HG02852 (cell line): ENCODE measurements at regions not wholly inside any gene's neighbourhood (a gene's known extent, or its start where the extent isn't known, plus 50 kb on each side); places are given as distances from the start of the nearest gene placed in this dataset.

Experiments
- ATAC-seq: cut with Tn5 transposase; IDR thresholded peaks from one replicate; pipeline ENCODE4 v1.9.1; 2021; ENCODE audit warnings: mild to moderate bottlenecking, moderate library complexity; ENCODE audit not compliant: unreplicated experiment

DNA sequence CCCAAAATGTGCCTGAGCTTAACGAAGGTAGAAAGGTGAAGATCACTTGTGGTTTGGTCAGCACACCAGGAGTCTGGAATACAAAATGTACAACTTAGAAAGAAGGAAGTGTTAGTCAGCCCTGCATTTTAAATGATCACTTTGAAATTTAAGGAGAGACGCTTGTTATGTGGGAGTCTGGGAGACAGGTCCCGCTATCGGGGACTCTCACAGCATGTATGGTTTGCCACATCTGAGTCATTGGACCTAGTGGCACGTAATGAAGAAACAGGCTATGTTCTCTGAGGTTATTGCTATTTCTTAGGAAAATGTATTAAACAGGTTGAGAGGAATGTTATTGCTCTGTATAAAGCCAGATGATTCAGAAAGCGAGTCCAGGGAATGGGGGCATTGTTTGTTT is 2362.5 kb upstream of the WWC1 start:
- ATAC-seq: no peak

DNA sequence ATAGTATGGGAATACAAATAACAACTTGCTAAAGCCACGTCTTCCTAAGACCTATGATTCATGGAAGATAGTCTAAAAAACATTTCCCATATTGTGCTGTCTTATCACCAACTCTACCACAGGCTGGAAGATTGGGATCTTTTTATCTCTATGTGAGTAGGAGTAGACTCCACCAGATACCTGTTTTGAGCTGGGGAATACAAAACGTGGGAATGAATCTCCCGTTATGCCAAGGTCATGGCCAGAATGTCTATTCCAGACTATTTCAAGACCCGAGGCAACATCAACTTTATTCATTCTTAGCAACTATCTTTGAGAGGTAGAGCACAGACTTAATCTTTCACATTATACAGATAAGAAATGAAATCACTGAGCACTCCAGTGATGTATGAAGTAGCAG is 2350.9 kb upstream of the WWC1 start:
- no peak for ATAC-seq

DNA sequence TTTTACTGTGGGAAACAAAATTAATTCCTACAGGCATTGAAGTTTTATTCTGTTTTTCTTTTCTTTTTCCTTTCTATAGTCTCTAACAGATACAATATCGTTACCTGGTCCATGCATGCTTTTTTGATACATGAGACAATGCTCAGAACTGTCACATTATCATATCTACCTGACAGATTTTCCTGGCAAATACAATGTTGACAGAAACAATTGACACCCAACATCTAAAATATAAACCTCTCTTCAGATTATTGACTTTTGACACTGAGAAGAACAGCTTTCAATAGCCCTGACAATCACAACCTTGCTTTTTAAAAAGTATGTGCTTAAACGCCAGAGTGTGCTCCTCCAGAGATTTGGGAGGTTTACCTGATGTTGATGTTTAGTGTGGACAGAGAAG is 2334.6 kb upstream of the WWC1 start:
- ATAC-seq: no peak

DNA sequence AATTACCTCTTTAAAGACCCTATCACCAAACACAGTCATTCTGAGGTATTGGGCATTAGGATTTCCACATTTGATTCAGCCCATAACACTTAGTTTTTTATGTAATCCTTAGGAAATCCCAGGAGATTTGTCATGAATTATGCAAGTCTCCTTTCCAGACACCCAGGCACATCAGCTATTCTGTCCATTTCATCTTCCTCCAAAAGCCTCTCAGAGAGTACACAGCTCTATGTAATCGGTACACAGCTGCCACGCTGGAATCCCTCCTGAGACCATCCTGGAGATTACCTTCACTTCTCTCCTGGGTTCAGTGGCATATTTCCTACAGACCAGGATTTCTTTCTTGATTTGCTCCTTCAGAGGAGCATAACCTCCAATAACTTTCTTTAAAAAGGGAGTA is 2309.8 kb upstream of the WWC1 start:
- ATAC-seq: no peak

DNA sequence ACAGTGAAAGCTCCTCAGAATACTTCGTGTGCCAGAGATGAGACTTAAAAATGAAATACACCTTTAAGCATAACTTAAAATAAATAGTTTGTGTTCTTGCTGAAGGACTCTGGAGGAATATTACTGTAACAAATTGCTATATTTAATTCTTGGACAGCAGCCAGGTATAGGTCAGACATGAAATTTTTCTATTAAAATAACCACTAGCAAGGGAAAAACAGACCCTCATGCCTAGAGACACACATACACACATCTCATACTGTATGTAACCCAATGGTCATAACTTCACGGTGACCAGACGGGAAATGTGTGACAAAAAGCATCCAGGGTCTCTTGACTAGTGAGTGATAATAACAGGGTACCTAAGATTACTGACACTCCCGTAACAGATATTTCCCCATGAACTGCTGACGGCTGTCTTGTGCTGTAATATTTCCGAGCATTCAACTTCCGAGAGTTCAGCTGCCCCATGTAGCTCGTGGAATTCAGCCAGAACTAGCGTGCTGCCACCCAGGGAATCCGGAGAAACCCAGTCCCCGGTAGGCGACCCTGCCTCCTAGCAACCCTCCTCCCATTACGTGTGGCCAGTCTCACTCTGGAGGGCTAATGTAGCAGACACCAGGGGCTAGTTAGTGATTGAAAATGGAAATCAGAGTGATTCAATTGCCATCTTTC is 2295.1 kb upstream of the WWC1 start:
- no peak for ATAC-seq

DNA sequence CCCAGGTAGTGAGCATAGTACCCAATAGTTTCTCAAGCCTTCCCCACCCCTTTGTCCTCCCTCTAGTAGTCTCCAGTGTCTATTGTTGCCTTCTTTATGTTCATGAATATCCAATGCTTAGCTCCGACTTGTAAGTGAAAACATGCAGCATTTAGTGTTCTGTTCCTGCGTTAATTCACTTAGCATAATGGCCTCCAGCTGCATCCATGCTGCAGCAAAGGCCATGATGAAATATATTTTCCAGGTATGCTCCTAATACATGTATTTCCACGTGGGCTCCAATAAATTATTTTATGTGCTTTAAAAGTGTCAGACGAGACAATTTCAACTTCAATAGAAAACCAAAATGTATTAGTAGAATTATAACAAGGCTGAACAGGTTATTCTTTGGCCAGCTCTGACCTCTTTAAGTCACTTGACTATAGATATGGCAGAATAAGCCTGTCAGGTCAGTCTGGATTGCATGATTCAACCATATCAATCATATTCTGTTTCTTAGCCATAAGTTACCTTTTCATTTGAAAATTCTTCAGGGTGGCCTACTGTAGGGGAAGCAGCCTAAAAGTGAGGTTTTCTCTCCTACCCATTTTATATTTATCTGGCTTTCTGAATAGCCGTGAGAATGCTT is 2291.6 kb upstream of the WWC1 start:
- no peak for ATAC-seq

DNA sequence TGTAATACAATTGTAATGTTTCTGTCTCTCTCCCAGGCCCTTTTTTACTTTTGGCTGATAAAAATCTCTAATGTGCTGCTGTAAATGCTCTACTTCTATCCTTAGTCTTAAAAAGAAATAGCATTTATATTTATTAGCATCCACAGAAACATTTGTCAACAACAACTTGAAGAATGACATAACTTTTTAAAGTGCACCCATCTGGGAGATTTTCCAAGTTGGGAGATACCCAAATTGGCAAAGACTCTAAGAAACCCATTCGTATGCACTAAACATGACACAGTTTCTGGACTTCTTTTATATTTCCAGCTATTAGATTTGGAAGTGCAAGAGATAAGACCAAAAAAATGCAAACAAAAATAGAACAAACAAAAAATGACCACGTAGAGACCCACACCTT is 2287.4 kb upstream of the WWC1 start:
- no peak for ATAC-seq

DNA sequence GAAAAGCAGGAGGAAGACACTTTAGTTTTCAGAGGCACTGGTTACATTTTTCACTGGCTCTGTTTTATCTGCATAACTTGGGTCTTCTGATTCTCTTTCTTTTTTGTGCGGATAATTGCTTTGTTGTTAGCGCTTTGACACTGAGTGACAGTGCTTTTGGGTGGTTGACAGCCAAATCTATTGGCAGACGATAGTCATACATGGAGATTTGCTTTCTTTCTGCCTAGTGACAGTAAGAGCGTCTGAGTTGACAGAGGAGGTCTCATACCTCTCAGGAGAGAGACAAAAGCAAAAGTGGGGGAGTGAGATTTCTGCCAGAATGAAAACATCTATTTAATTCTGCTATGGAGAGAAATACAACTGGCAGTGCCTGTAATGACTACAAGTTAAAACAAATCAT is 2278.0 kb upstream of the WWC1 start:
- no peak for ATAC-seq

DNA sequence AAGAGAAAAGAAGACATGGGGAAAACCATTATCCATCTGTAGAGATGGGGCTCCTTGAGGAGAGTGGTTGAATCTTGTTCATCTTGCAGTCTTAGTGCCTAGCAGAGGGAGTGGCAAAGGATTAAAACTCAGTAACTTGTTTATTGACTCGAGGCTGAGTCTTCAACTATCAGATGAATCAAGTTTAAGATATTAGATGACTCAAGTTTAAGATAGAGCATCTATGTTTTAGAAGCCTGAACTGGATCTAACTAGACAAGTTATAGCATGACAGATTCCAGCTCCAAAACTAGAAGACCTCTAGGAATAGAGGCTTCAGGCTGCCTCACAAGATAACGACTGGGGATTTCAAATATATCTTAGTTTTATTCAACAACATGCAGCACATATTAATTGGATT is 2277.2 kb upstream of the WWC1 start:
- ATAC-seq: no peak

DNA sequence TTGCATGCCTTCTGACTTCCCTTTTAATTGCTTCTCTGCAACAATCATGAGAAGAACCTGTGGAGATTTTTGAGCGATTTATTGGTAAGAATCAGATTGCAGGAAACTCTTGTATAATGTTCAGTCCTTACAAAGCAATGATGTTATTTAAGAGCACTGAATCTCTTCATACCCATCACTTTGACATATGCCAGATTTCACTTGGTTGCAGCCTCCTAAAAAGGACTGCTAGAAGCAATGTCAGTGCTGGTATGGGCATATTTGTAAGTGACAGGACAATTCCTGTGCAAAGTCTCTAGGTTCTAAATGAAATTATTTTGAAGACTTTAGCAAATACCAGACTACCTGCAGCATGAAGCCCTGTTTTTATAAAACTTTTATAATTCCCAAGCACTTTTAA is 2272.7 kb upstream of the WWC1 start:
- ATAC-seq: no peak

DNA sequence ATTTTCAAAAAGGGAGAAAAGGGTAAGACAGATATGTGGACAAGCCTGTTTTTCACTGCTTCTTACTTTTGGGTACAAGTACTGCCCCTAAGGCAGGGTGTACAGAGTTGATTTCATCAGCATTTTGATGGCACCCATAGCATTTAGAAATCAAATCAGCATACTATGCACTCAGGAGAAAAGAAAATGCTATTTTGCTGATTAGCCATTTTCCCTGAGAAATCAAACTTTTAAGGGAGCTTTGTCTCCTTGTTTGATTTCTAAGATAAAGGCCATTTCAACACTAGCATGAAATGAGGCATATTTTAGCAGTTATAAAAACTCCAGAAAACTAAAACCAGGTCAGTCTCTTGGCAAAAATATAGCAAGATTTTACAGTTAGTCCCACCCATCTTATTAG is 2269.4 kb upstream of the WWC1 start:
- ATAC-seq: no peak

DNA sequence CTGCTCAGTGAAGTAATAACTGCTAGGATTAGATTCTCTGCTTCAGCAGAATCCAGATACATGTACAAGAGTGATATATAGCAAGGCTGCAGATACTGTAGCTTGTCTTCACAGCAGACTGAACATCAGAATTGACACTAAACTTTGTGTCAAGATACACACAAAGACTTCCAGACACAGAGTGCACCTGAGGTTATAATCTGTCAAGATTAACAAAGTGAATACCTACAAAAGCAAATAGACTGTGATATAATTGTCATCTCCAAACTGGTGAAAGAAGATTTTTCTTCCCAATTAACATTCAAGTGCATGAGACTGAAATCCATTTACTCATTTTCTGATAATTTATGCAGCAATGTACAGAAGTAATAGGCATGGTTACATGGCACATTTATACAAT is 2266.5 kb upstream of the WWC1 start:
- ATAC-seq: no peak

DNA sequence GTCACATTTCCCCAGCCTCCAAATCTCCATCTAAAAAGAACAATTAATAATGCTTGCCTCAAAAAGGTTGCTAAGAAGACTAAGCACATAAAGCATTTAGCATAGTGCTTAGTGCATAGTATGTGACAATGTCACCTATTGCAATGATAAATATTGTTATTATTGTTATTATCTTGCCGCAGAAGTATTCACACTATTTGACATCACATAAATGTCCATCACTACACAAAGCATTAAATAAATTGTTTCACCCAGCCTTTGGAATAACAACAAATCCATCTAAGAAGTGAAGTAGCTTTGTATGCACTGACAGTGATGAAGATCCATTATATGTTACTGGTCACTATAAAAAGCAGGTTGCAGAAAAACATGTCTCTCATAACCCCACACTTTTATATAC is 2263.9 kb upstream of the WWC1 start:
- no peak for ATAC-seq

DNA sequence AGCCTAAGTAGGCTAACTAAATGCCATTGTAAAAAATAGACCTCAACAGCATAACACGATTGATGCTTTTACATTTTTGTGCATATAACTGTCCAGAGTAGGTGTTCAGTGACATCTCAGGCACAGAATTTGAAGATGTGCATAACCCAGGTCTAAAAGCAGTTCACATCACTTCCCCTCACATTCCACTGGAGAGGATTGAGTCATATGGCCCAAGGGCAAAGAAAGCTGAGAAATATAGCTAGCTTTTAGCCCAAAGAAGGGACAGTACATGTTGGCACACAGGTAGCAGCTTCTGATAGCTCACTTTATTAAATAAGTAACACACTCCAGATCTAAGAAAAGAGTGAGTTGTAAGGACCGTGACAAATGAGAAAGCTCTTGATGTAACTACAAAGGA is 2259.5 kb upstream of the WWC1 start:
- no peak for ATAC-seq

DNA sequence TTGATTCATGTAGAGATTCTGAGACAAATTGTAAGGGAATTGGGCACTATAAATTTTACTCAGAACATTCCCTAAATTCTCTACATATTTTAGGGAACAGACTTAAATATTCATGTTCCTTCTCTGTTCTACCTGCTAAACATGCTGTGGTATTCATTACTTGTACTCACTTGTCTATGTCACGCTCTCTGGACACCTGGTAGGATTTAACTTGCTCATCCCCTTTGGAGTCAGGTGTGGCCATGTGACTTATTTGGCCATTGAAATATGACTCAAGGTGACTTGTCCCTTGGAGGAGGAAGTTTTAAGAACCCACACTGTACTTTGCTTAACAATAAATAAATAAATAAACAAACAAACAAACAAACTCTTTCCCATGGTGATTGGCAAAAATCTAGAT is 2258.8 kb upstream of the WWC1 start:
- ATAC-seq: no peak

DNA sequence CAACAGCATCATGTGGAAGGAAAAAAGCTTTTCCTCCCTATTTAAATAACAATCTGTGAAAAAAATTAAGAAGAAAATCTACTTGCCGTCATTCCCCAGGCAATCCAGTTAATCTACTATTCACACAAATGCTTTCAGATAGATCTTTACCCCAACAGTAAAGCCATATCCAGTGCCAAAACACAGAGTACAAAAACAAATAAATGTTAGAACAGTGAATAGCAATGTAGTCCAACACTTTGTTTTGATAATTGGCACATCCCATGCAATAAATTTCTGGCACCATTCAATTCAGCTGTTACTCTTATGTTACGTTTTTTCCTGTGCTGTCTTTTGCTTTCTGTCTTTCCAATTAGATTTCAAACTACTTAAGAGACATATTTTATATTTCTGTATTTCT is 2245.5 kb upstream of the WWC1 start:
- ATAC-seq: no peak

DNA sequence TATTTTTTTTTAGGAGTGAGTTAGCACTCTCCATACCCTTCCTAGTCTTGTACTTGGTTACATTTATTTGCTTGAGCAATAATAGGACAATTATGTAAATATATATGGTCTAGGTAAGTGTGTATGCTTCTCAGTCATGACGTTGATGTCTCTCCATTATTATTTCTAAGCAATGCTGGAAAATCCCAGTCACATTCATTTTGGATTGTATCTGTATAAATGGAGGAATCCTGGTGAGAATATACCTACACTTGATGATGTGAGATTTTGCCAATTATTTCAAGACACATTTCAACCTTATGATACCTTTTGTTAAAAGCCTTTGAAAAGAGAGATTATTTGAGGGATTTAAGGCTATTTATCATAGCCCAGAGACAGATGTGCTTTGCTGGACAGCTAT is 2244.5 kb upstream of the WWC1 start:
- no peak for ATAC-seq

DNA sequence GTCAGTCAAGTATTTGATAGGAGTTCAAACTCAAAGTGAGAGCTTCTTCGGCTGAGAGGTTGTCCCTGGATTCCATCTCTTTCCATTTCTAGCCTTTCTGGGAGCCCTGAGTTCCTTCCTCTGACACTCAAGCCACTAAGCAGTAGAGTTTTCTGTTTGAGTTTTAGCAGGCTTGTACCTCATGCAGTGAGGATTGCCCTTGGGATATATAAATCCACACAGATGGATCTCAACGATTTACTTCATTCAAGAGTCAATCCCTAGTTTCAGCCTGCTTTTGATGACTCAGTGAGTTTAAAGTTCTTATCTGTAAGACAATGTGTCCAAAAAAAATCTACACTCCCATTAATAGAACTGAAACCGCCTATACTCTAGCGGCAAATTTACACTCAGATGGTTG is 2240.9 kb upstream of the WWC1 start:
- ATAC-seq: no peak

DNA sequence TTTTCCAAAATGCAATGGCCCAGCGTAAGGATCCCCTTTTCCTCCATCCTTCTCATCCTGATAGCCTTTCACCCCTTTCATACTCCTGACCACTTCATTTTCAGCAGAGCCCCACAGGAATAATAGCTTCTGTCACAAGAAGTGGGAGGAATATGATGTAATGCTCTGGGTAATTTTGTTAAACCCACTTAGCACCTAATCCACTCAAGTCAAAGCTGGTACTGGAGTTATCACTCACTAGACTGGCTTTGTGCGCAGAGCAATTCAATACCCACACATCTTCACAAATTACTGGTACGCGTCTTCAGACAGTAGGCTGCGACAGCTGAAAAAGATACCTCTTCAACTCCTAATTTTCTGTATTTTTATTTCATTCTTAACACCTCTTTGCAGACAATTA is 2232.8 kb upstream of the WWC1 start:
- no peak for ATAC-seq

DNA sequence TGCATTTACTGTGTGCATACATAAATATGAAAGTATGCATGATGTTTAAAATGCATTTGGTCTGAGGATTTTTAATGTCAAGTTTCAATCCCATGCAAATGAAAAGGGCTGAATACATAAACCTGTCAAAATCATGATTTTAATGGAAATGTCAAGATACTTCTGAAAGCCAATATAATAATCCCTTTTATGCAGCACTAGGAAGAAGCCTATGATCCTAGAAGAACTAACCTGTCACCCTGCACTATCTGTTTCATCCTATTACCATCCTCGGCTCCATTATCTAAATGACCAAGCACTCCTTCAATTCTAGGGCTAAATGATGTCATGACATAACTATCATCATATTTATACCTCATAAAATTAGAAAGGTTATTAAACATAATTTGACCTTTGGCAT is 2229.4 kb upstream of the WWC1 start:
- no peak for ATAC-seq

DNA sequence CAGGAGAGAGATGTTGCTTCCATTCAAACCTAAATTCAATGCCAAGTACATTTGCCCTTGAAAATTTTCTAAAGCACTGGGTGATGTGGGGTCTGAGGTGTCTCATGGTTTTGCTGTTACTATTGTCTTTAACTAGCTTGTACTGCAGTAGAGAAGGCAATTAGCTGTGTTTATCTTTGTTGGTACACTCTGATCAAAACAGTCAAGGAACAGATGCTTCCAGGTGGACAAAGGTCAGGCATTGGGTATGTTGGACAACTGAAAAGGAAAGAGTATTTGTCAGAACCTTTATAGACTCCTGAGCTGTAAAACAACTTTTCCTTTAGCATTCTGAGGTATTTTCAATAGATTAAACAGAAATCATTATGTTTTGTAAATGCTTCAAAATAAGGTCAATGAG is 2228.7 kb upstream of the WWC1 start:
- no peak for ATAC-seq

DNA sequence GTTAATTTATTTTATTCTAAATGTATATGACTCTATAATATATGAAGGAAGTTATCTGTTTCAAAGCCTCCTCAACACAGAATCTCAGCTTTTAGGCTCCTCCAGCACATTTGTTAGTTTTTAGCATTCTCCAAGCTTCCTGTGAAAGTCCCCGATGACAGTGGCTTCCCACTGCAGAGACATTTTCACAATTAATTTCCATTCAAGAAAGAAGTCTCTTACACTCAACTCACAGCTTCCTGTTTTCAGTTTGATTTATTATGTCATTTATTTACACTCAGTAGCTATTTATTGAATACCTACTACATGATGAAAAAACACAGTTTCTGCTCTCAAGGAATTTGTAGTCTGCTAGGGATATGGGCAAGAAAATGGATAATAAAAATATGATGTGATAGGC is 2228.2 kb upstream of the WWC1 start:
- no peak for ATAC-seq
